ENCODE measurements at regions not wholly inside any gene's neighbourhood (a gene's known extent, or its start where the extent isn't known, plus 50 kb on each side); places are given as distances from the start of the nearest gene placed in this dataset.

DNA sequence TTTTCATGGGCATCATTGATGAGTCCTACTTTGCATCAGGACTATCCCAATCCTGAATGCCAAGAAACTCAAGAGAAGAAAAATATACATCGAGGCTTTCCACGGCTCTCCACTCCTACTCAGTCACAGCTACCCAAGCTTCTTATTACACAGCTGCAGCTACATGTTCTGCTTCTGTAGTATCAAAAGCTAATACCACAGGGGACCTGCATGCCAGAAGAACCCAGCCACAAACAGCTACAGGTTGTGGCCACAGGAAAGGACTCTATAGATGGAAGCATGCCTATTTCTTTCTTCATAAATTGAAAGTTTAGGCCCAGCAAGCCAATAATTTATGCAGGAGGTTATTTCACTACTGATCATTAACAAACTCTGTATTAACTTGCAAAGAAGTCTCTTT, 209.7 kb upstream of the EGLN3 start:
- dilution Hi-C loops (cut with MboI; ENCODE audit: extremely low pct_ligation_motif_present, low sequenced_read_pairs) (no loop called here), intact Hi-C loops (cut with micrococcal nuclease) (no loop called here)
- FAIRE-seq (no peak), DNase-seq (ENCODE audit: low read depth, low spot score) (no peak)
- no peaks in the 10 kb centered on the region for H3K9me3 ChIP-seq (replicated peaks; ENCODE audit: control insufficient read depth, insufficient read depth, low read length)
- no peak for TF ChIP-seq POLR2AphosphoS5 (IDR thresholded peaks at IDR 0.05; ENCODE audit: insufficient read depth, low read depth, low read length)
- TF ChIP-seq JUN (IDR thresholded peaks at IDR 0.05; ENCODE audit: borderline replicate concordance, insufficient read depth, insufficient read length, low read depth), result no peak
- TF ChIP-seq, protein P1, sequence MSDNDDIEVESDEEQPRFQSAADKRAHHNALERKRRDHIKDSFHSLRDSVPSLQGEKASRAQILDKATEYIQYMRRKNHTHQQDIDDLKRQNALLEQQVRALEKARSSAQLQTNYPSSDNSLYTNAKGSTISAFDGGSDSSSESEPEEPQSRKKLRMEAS (IDR thresholded peaks at IDR 0.05; ENCODE audit: insufficient read depth, insufficient read length), result no peak
- no peak for TF ChIP-seq GATA2 (IDR thresholded peaks at IDR 0.05; ENCODE audit: insufficient read depth, insufficient read length, low read depth, low read length)
- TF ChIP-seq, protein P2, sequence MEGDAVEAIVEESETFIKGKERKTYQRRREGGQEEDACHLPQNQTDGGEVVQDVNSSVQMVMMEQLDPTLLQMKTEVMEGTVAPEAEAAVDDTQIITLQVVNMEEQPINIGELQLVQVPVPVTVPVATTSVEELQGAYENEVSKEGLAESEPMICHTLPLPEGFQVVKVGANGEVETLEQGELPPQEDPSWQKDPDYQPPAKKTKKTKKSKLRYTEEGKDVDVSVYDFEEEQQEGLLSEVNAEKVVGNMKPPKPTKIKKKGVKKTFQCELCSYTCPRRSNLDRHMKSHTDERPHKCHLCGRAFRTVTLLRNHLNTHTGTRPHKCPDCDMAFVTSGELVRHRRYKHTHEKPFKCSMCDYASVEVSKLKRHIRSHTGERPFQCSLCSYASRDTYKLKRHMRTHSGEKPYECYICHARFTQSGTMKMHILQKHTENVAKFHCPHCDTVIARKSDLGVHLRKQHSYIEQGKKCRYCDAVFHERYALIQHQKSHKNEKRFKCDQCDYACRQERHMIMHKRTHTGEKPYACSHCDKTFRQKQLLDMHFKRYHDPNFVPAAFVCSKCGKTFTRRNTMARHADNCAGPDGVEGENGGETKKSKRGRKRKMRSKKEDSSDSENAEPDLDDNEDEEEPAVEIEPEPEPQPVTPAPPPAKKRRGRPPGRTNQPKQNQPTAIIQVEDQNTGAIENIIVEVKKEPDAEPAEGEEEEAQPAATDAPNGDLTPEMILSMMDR (IDR thresholded peaks at IDR 0.05; ENCODE audit: extremely low read depth in 1 of 2, insufficient read depth in 1 of 2, low read depth in 1 of 2, low read length in 2 of 2), result no peak
- no peak for TF ChIP-seq MYC (IDR thresholded peaks at IDR 0.05; ENCODE audit: low read depth, low read length)
- TF ChIP-seq FOS (IDR thresholded peaks at IDR 0.05; ENCODE audit: borderline replicate concordance, insufficient read depth, low read length), result no peak
- TF ChIP-seq POLR2A (IDR thresholded peaks at IDR 0.05; ENCODE audit: low read depth, low read length), result no peak
- no peak for TF ChIP-seq EZH2 (IDR thresholded peaks at IDR 0.05; ENCODE audit: borderline replicate concordance, low read depth, low read length, severe bottlenecking)
- H3K27me3 ChIP-seq (ENCODE audit: control insufficient read depth in 2 of 2, insufficient read depth in 2 of 2, low read length in 2 of 2), result no peaks in the 10 kb centered on the region
- BruUV-seq (replicated peaks), result no TSS peak
- H3K4me3 ChIP-seq (replicated peaks in 1 of 3; ENCODE audit: insufficient read depth in 1 of 3, low read depth in 1 of 3, low read length in 3 of 3), result no peak overlapping the region
- H3K36me3 ChIP-seq (ENCODE audit: control insufficient read depth in 2 of 2, extremely low read depth in 1 of 2, insufficient read depth in 2 of 2, low read length in 2 of 2), result no peaks in the 10 kb centered on the region
- H3K9ac ChIP-seq (replicated peaks; ENCODE audit: extremely low read depth, insufficient read depth, low read length), result no peak overlapping the region
- no peaks in the 10 kb centered on the region for H3K9me1 ChIP-seq (replicated peaks; ENCODE audit: control insufficient read depth, extremely low read depth, insufficient read depth, low read length)
- ChIA-PET POLR2A (no interaction called here), CTCF (interaction anchor here (1.2 kb wide), 1 partner anchor 312 kb away, joined by 4 read pairs; no protein-coding TSS in a partner anchor)
- no peak overlapping the region for H2AFZ ChIP-seq (ENCODE audit: low read depth, low read length)
- H3K4me1 ChIP-seq (ENCODE audit: control insufficient read depth, extremely low read depth, insufficient read depth, low read length), result no peaks in the 10 kb centered on the region
- no peaks in the 10 kb centered on the region for H4K20me1 ChIP-seq (replicated peaks; ENCODE audit: control insufficient read depth, extremely low read depth, insufficient read depth, low read length)
- no peaks in the 10 kb centered on the region for H3K79me2 ChIP-seq (ENCODE audit: control insufficient read depth, insufficient read depth, low read length)
- no peak overlapping the region for H3K27ac ChIP-seq (ENCODE audit: insufficient read depth, low read depth, low read length)
- no peak overlapping the region for H3K4me2 ChIP-seq (ENCODE audit: insufficient read depth, low read length)

Data from endothelial cell of umbilical vein (primary cell).